ENCODE measurements at regions not wholly inside any gene's neighbourhood (a gene's known extent, or its start where the extent isn't known, plus 50 kb on each side); places are given as distances from the start of the nearest gene placed in this dataset.
"Not testable (repeated sequence)": the region's sequence is repeated elsewhere in the genome, so short reads cannot be mapped to it uniquely, and the experiment has no call there.

DNA sequence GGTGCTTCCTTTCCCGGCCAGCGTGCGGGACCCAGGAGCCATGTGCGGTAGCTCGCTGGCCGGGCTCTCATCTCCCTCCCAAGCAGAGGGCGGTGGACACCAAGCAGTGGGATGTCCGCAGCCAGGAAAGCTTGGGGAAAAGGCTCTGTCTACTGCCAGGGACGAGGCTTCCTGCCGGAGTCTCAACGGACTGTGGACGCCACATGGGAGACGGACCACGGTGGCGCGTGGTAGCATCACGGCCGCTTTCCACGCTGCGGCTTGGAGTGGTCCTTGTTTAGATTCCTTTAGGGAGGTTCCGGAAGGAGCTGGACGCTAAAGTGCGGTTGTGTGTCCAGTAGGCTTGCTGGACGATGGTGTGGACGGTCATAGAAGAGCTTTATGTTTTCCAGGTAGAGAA, 89.5 kb upstream of the MXRA5 start:
- DNase-seq (ENCODE audit: low spot score), result not testable (repeated sequence)

DNA sequence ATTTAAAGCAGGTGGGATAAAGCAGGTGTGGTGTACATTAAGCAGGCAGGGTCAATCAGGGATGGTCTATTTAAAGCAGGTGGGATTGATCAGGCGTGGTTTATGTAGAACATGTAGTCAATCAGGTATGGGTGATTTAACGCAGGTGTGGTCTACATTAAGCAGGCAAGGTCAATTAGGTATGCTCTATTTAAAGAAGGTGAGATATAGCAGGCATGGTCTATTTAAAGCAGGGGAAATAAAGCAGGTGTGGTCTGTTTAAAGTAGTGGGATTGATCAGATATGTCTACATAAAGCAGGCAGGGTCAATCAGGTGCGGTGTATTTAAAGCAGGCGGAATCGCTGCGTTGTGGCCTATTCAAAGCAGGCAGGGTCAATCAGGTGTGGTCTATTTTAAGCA, 88.6 kb upstream of the MXRA5 start:
- DNase-seq (ENCODE audit: low spot score), result no peak

GRCh38 chrX:3428792-3429191, 82.3 kb upstream of the MXRA5 start:
- DNase-seq (ENCODE audit: low spot score), result no peak

GRCh38 chrX:3426552-3426951, 80.1 kb upstream of the MXRA5 start:
- no peak for DNase-seq (ENCODE audit: low spot score)

- DNase-seq (ENCODE audit: low spot score), result no peak
These were observed 78.6 kb upstream of the MXRA5 start for GRCh38 chrX:3425031-3425430.

DNA sequence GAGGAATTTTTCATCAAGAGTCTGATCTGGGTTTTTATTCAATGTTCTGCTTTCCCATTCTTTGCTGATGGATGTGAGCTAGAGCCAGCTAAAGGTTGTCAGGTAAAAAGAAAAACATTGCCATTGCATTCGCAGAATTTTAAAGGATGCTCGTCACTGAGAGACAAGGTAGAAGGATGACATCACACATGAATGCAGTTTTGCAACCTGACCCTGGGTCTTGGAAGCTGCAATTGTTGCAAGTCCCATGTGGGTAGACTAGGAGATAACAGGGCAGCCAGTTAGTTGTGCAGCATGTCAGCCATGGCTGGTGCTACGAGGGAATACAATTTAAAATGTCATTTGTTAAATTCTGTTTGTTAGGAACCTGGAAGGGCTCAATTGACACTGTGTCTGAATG, 73.9 kb upstream of the MXRA5 start:
- DNase-seq (ENCODE audit: low spot score), result no peak

DNA sequence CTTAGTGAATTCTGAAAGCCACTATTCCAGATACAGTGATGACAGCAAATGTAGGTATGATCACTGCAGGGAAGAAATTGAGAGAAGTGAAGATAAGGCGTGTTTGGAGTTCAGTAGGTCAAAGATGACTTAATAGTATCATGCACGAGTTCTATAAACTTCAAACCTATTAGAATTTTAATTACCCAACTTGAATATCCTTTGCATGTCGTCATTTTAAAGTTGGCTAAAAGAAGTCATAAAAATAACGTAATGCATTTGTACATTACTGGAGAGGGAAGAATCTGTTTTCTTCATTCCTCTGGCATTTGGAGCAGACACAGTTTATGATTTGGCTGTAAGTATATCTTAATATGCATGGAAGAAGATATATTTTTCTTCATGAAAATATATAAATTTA, 68.6 kb upstream of the MXRA5 start:
- no peak for DNase-seq (ENCODE audit: low spot score)

- not testable (repeated sequence) for DNase-seq (ENCODE audit: low spot score)
These were observed 65.2 kb upstream of the MXRA5 start for GRCh38 chrX:3411626-3412025.

GRCh38 chrX:3409936-3410335, 63.5 kb upstream of the MXRA5 start:
- DNase-seq (ENCODE audit: low spot score), result not testable (repeated sequence)

DNA sequence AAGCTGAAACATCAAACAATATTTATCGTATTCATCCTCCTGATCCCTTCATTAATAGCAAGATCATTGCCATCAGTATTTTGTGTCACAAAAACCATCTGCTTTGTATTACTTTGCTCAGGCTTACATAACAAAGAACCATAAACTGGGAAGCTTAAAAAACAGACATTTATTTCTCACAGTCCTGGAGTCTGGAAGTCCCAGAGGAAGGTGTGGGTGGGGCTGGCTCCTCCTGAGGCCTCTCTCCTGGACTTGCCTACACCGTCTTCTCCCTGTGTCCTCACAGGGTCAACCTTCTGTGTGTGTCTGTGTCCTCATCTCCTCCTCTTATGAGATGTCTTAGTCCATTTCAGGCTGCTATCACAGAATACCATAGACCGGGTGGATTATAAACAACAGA, 61.3 kb upstream of the MXRA5 start:
- no peak for DNase-seq (ENCODE audit: low spot score)

DNA sequence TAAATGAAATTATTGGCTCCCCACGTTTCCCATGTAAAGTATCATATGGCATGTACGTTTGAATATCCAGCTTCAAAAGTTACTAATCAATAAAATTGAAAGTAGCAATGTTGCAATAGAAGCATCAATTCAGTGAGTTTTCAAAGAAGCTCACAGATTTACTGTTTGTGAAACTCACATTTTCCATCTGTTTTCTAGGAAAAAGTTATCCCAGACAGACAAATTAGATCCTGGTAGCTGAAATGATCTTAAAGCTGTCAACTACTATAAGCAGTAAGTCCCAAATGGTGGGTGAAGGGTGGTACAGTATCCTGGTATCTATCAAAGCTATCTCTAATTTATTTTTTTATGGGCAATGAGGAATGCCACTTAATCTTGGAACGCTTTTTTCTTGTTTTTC, 60.7 kb upstream of the MXRA5 start:
- DNase-seq (ENCODE audit: low spot score), result no peak

DNA sequence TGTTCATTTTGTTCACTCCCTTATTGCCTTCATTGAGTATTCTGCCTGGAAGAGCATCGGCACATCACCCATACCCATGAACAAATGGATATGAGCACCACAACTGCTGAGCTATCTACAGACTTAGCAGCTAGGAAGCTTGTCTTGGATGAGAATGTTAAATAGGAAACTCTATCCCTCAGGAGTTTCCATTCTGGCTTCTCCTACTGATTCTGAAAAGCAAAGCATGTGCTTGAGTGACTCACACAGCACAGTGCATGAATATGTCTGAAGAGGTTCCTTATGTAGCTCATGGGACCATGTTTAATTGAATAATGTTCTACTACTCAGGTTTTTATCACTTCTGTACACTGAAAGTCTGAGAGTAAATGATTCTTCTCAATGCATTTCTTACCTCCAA, 57.3 kb upstream of the MXRA5 start:
- no peak for DNase-seq (ENCODE audit: low spot score)

Data from HuH-7.5 (cell line).